HCT116 (cell line): ENCODE measurements at regions not wholly inside any gene's neighbourhood (a gene's known extent, or its start where the extent isn't known, plus 50 kb on each side); places are given as distances from the start of the nearest gene placed in this dataset.

Source experiments
- ATAC-seq: fragments of 200-7000 bp; cut with Tn5 transposase; 2 replicates; pipeline ENCODE4 v1.9.1; 2020; ENCODE audit warnings: mild to moderate bottlenecking, moderate library complexity
- BruUV-seq: library from RNA; stranded (reverse); fragments of 400-500 nt; replicated peaks from 2 replicates; lab custom pipeline; 2021; lab: Mats Ljungman, UMichigan
- CTCF ChIA-PET: fragments of 300-600 bp; sonication (Branson Sonifier 250); formaldehyde crosslinking; loops from one replicate; lab custom pipeline; 2021; ENCODE audit warnings: antibody characterized with exemption; lab: Charles Lee
- POLR2A ChIA-PET: fragments of 300-600, 350-600 bp; sonication (Branson Sonifier 250); formaldehyde crosslinking; loops from one replicate; lab custom pipeline; 2021; ENCODE audit warnings: antibody characterized with exemption; lab: Charles Lee
- RAD21 ChIA-PET, 2 experiments: fragments of 300-600 bp; sonication (Branson Sonifier 250); formaldehyde crosslinking; loops; one replicate each; lab custom pipeline; 2023; ENCODE audit warnings: low total read pairs in 2 of 2; ENCODE audit not compliant: uncharacterized antibody in 2 of 2, unreplicated experiment in 2 of 2, low non-redundant PET in 1 of 2; lab: Charles Lee
- DNase-seq: peaks from one replicate; pipeline ENCODE4 v3.0.0-alpha.2; 2010; ENCODE audit warnings: low read depth, low spot score
- H2AFZ ChIP-seq: fragments of 200-600 bp; shearing (Covaris generic), sonication (generic); 2 replicates; pipeline ENCODE4 v1.6.1; 2017; ENCODE audit warnings: low read depth, mixed run types, mixed read lengths, antibody characterized with exemption, low read length; ENCODE audit not compliant: poor library complexity, severe bottlenecking
- H3K27ac ChIP-seq: 2 replicates; pipeline ENCODE4 v1.5.1; 2012; ENCODE audit warnings: low read depth, low read length
- H3K27me3 ChIP-seq: fragments of 200-600 bp; sonication (generic); 2 replicates; pipeline ENCODE4 v1.6.1; 2016; ENCODE audit warnings: mixed run types, low read length, mixed read lengths; ENCODE audit not compliant: insufficient read depth
- H3K36me3 ChIP-seq, 2 experiments: fragments of 200-500 bp in 1 of 2; fragments of 200-600 bp in 1 of 2; sonication (Bioruptor generic) in 1 of 2; sonication (generic) in 1 of 2; 2 replicates each; pipeline versions ENCODE4 v1.5.1 to v1.6.1; 2014 to 2016; ENCODE audit warnings: low read length in 2 of 2, inconsistent platforms in 1 of 2, mixed read lengths in 1 of 2, mixed run types in 1 of 2; ENCODE audit not compliant: insufficient read depth in 2 of 2, control insufficient read depth in 1 of 2
- H3K4me1 ChIP-seq, 2 experiments: fragments of 200-600 bp in 1 of 2; sonication (generic) in 1 of 2; 2 replicates each; pipeline versions ENCODE4 v1.5.1 to v1.6.1; 2012 to 2017; ENCODE audit warnings: low read length in 2 of 2, inconsistent platforms in 1 of 2, mild to moderate bottlenecking in 1 of 2, mixed read lengths in 1 of 2, mixed run types in 1 of 2, moderate library complexity in 1 of 2; ENCODE audit not compliant: insufficient read depth in 2 of 2, control insufficient read depth in 1 of 2
- H3K4me2 ChIP-seq: fragments of 200-600 bp; sonication (generic); 2 replicates; pipeline ENCODE4 v1.6.1; 2017; ENCODE audit warnings: mixed run types, low read length, mixed read lengths
- H3K4me3 ChIP-seq, 2 experiments: fragments of 200-600 bp in 1 of 2; sonication (generic) in 1 of 2; replicated peaks in 1 of 2; 2 replicates each; pipeline ENCODE4 v1.5.1; 2011 to 2016; ENCODE audit warnings: low read length in 2 of 2, control low read depth in 1 of 2, low read depth in 1 of 2, mild to moderate bottlenecking in 1 of 2, mixed read lengths in 1 of 2, mixed run types in 1 of 2
- H3K79me2 ChIP-seq: fragments of 200-600 bp; sonication (generic); 2 replicates; pipeline ENCODE4 v1.6.1; 2017; ENCODE audit warnings: mild to moderate bottlenecking, mixed run types, low read length, moderate library complexity, mixed read lengths; ENCODE audit not compliant: insufficient read depth
- H3K9ac ChIP-seq: fragments of 200-600 bp; sonication (generic); 2 replicates; pipeline ENCODE4 v1.6.1; 2016; ENCODE audit warnings: low read length, mixed read lengths
- H3K9me2 ChIP-seq: fragments of 200-600 bp; sonication (generic), shearing (Covaris generic); 2 replicates; pipeline ENCODE4 v1.6.1; 2017; ENCODE audit warnings: mixed run types, mild to moderate bottlenecking, moderate library complexity; ENCODE audit not compliant: insufficient read depth
- H3K9me3 ChIP-seq, 2 experiments: fragments of 200-500 bp in 1 of 2; fragments of 200-600 bp in 1 of 2; sonication (Bioruptor generic) in 1 of 2; sonication (generic) in 1 of 2; 2 replicates each; pipeline ENCODE4 v1.6.1; 2014 to 2017; ENCODE audit warnings: low read length in 2 of 2, mixed read lengths in 2 of 2, inconsistent platforms in 1 of 2, low read depth in 1 of 2, mild to moderate bottlenecking in 1 of 2, mixed run types in 1 of 2, moderate library complexity in 1 of 2; ENCODE audit not compliant: control insufficient read depth in 1 of 2, insufficient read depth in 1 of 2
- H4K20me1 ChIP-seq: fragments of 200-600 bp; sonication (generic), shearing (Covaris generic); 2 replicates; pipeline ENCODE4 v1.6.1; 2017; ENCODE audit warnings: mixed run types, mild to moderate bottlenecking, moderate library complexity; ENCODE audit not compliant: insufficient read depth
- CBX3 ChIP-seq: IDR thresholded peaks from 2 replicates; pipeline ENCODE4 v1.6.1; 2012; ENCODE audit warnings: low read depth
- EGR1 ChIP-seq: IDR thresholded peaks from 2 replicates; pipeline ENCODE4 v1.6.1; 2012; ENCODE audit warnings: low read depth
- EZH2phosphoT487 ChIP-seq: fragments of 200-600 bp; IDR thresholded peaks from 2 replicates; pipeline ENCODE4 v1.6.1; 2018; ENCODE audit warnings: antibody characterized with exemption, borderline replicate concordance
- FOSL1 ChIP-seq: IDR thresholded peaks from 2 replicates; pipeline ENCODE4 v1.6.1; 2012; ENCODE audit warnings: low read depth
- SP1 ChIP-seq: IDR thresholded peaks from 2 replicates; pipeline ENCODE4 v1.6.1; 2012; ENCODE audit warnings: low read depth
- SRF ChIP-seq: IDR thresholded peaks from 2 replicates; pipeline ENCODE4 v1.6.1; 2012; ENCODE audit warnings: low read depth
- TCF7L2 ChIP-seq: IDR thresholded peaks from 2 replicates; pipeline ENCODE4 v1.7.0; 2011; ENCODE audit warnings: borderline replicate concordance, inconsistent platforms; ENCODE audit not compliant: insufficient read depth, insufficient read length; ENCODE audit errors: extremely low read depth
- YY1 ChIP-seq: IDR thresholded peaks from 2 replicates; pipeline ENCODE4 v1.6.1; 2011; ENCODE audit warnings: low read length, low read depth, moderate library complexity, mild to moderate bottlenecking; ENCODE audit not compliant: insufficient replicate concordance; ENCODE audit errors: extremely low read depth
- ZFX ChIP-seq: fragments of 450-650 bp; IDR thresholded peaks from 2 replicates; pipeline ENCODE4 v1.6.1; 2017
- intact Hi-C: fragments of 100-400 bp; cut with micrococcal nuclease; formaldehyde crosslinking; loops from 2 replicates; pipeline ENCODE4 v1.10.0; 2022
- TF ChIP-seq, protein P1 (sequence below): IDR thresholded peaks from 2 replicates; pipeline ENCODE4 v1.6.1; 2011; ENCODE audit warnings: mild to moderate bottlenecking, low read length, moderate library complexity; ENCODE audit not compliant: insufficient replicate concordance; ENCODE audit errors: extremely low read depth
- TF ChIP-seq, protein P2 (sequence below), 3 experiments: fragments of 200-600 bp in 1 of 3; sonication (generic) in 1 of 3; IDR thresholded peaks in 2 of 3; conservative IDR thresholded peaks in 1 of 3; 2 replicates each; pipeline ENCODE4 v1.5.1; 2012 to 2017; ENCODE audit warnings: low read depth in 2 of 3, low read length in 2 of 3, antibody characterized with exemption in 1 of 3, borderline replicate concordance in 1 of 3, control low read depth in 1 of 3, mild to moderate bottlenecking in 1 of 3, mixed read lengths in 1 of 3, mixed run types in 1 of 3, moderate library complexity in 1 of 3; ENCODE audit not compliant: insufficient read depth in 1 of 3
- TF ChIP-seq, protein P3 (sequence below): IDR thresholded peaks from 2 replicates; pipeline ENCODE4 v1.6.1; 2012

GRCh38 chr15:37872661-37873060 lies 61.8 kb upstream of the TMCO5A start (continued):
- TF ChIP-seq EZH2phosphoT487 (no peak), ZFX (no peak), SRF (no peak)
- TF ChIP-seq, protein P1, sequence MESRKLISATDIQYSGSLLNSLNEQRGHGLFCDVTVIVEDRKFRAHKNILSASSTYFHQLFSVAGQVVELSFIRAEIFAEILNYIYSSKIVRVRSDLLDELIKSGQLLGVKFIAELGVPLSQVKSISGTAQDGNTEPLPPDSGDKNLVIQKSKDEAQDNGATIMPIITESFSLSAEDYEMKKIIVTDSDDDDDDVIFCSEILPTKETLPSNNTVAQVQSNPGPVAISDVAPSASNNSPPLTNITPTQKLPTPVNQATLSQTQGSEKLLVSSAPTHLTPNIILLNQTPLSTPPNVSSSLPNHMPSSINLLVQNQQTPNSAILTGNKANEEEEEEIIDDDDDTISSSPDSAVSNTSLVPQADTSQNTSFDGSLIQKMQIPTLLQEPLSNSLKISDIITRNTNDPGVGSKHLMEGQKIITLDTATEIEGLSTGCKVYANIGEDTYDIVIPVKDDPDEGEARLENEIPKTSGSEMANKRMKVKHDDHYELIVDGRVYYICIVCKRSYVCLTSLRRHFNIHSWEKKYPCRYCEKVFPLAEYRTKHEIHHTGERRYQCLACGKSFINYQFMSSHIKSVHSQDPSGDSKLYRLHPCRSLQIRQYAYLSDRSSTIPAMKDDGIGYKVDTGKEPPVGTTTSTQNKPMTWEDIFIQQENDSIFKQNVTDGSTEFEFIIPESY = no peak

GRCh38 chr15:37873336-37873735 lies 61.1 kb upstream of the TMCO5A start:
- H4K20me1 ChIP-seq = no peaks in the 10 kb centered on the region
- peaks cover 52% of the 10 kb centered on the region for H3K27me3 ChIP-seq
- peaks cover 11 to 15% of the 10 kb centered on the region in 2 experiments; a peak in 3 of 4 replicates for H3K4me1 ChIP-seq
- no peak for TF ChIP-seq FOSL1
- no peak for TF ChIP-seq TCF7L2
- TF ChIP-seq YY1 = no peak
- TF ChIP-seq SP1 = no peak
- TF ChIP-seq, protein P2, sequence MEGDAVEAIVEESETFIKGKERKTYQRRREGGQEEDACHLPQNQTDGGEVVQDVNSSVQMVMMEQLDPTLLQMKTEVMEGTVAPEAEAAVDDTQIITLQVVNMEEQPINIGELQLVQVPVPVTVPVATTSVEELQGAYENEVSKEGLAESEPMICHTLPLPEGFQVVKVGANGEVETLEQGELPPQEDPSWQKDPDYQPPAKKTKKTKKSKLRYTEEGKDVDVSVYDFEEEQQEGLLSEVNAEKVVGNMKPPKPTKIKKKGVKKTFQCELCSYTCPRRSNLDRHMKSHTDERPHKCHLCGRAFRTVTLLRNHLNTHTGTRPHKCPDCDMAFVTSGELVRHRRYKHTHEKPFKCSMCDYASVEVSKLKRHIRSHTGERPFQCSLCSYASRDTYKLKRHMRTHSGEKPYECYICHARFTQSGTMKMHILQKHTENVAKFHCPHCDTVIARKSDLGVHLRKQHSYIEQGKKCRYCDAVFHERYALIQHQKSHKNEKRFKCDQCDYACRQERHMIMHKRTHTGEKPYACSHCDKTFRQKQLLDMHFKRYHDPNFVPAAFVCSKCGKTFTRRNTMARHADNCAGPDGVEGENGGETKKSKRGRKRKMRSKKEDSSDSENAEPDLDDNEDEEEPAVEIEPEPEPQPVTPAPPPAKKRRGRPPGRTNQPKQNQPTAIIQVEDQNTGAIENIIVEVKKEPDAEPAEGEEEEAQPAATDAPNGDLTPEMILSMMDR (IDR thresholded peaks at IDR 0.05 in 2 of 3, conservative IDR thresholded peaks at IDR 0.05 in 1 of 3; ENCODE audit: borderline replicate concordance in 1 of 3, insufficient read depth in 1 of 3, low read depth in 2 of 3, low read length in 2 of 3) = no peak
- TF ChIP-seq, protein P1 = no peak
- no peak for TF ChIP-seq EGR1
- TF ChIP-seq, protein P3, sequence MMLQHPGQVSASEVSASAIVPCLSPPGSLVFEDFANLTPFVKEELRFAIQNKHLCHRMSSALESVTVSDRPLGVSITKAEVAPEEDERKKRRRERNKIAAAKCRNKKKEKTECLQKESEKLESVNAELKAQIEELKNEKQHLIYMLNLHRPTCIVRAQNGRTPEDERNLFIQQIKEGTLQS = no peak
- no peak for TF ChIP-seq CBX3
- DNase-seq (no peak), ATAC-seq (no peak)
- intact Hi-C loops = no loop called here
- ChIA-PET POLR2A (no interaction called here), RAD21 (no interaction called here), CTCF (no interaction called here)
- H3K9me3 ChIP-seq = no peaks in the 10 kb centered on the region
- H3K79me2 ChIP-seq = no peaks in the 10 kb centered on the region
- no peak overlapping the region for H3K27ac ChIP-seq
- BruUV-seq = no TSS peak
- no peaks in the 10 kb centered on the region for H3K36me3 ChIP-seq
- no peaks in the 10 kb centered on the region for H3K9me2 ChIP-seq
- H3K9ac ChIP-seq = no peak overlapping the region
- H2AFZ ChIP-seq = no peak overlapping the region
- H3K4me2 ChIP-seq = no peak overlapping the region
- H3K4me3 ChIP-seq = no peak overlapping the region
